Nephron progenitor cell (in vitro differentiated cells): ENCODE measurements at regions not wholly inside any gene's neighbourhood (a gene's known extent, or its start where the extent isn't known, plus 50 kb on each side); places are given as distances from the start of the nearest gene placed in this dataset.
"Not testable (repeated sequence)": the region's sequence is repeated elsewhere in the genome, so short reads cannot be mapped to it uniquely, and the experiment has no call there.

Experiments
- DNase-seq: peaks from one replicate; pipeline ENCODE4 v3.0.0; 2021
- H3K27ac Mint-ChIP-seq: 2 replicates; pipeline ENCODE4 v1.8.0; 2021; ENCODE audit warnings: mild to moderate bottlenecking, moderate library complexity, mixed read lengths
- H3K27me3 Mint-ChIP-seq: 2 replicates; pipeline ENCODE4 v1.8.0; 2021; ENCODE audit warnings: mild to moderate bottlenecking, low read depth, mixed read lengths; ENCODE audit not compliant: poor library complexity
- H3K36me3 Mint-ChIP-seq: 2 replicates; pipeline ENCODE4 v1.8.0; 2021; ENCODE audit warnings: low read depth, mixed read lengths
- H3K4me1 Mint-ChIP-seq: 2 replicates; pipeline ENCODE4 v1.8.0; 2021; ENCODE audit warnings: mixed read lengths
- H3K4me3 Mint-ChIP-seq: 2 replicates; pipeline ENCODE4 v1.8.0; 2021; ENCODE audit warnings: mild to moderate bottlenecking, moderate library complexity, mixed read lengths
- H3K9me3 Mint-ChIP-seq: 2 replicates; pipeline ENCODE4 v1.8.0; 2021; ENCODE audit warnings: mild to moderate bottlenecking, moderate library complexity, mixed read lengths
- TF ChIP-seq, protein P1 (sequence below): fragments of 200-600 bp; sonication (generic); IDR thresholded peaks from 2 replicates; pipeline ENCODE4 v1.5.0; 2021; ENCODE audit warnings: antibody characterized with exemption

DNA sequence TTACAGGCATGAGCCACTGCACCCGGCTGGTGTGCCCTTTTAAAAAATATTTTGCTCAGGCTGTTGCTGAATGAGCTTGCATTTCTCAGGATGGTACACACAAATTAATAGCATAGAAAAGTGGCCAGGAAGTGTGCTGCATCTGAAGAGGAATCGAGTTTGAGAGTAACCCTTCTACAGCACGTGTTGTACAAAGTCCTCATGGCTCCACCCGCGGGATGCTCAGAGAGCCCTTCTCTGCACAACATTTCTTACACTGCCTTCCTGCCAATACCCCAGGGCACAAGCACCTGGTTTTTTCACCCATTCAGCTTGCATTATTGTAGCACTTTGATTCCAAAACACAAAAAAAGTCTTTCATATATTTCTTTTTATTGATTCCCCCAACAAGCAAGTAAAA, 90.1 kb upstream of the NEDD4L start:
- no peak for DNase-seq
- Mint-ChIP-seq H3K36me3 (no peaks in the 10 kb centered on the region), H3K4me1 (no peaks in the 10 kb centered on the region), H3K9me3 (no peaks in the 10 kb centered on the region), H3K27ac (no peak overlapping the region), H3K27me3 (peaks cover 5% of the 10 kb centered on the region), H3K4me3 (no peak overlapping the region)
- TF ChIP-seq, protein P1, sequence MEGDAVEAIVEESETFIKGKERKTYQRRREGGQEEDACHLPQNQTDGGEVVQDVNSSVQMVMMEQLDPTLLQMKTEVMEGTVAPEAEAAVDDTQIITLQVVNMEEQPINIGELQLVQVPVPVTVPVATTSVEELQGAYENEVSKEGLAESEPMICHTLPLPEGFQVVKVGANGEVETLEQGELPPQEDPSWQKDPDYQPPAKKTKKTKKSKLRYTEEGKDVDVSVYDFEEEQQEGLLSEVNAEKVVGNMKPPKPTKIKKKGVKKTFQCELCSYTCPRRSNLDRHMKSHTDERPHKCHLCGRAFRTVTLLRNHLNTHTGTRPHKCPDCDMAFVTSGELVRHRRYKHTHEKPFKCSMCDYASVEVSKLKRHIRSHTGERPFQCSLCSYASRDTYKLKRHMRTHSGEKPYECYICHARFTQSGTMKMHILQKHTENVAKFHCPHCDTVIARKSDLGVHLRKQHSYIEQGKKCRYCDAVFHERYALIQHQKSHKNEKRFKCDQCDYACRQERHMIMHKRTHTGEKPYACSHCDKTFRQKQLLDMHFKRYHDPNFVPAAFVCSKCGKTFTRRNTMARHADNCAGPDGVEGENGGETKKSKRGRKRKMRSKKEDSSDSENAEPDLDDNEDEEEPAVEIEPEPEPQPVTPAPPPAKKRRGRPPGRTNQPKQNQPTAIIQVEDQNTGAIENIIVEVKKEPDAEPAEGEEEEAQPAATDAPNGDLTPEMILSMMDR, result no peak

DNA sequence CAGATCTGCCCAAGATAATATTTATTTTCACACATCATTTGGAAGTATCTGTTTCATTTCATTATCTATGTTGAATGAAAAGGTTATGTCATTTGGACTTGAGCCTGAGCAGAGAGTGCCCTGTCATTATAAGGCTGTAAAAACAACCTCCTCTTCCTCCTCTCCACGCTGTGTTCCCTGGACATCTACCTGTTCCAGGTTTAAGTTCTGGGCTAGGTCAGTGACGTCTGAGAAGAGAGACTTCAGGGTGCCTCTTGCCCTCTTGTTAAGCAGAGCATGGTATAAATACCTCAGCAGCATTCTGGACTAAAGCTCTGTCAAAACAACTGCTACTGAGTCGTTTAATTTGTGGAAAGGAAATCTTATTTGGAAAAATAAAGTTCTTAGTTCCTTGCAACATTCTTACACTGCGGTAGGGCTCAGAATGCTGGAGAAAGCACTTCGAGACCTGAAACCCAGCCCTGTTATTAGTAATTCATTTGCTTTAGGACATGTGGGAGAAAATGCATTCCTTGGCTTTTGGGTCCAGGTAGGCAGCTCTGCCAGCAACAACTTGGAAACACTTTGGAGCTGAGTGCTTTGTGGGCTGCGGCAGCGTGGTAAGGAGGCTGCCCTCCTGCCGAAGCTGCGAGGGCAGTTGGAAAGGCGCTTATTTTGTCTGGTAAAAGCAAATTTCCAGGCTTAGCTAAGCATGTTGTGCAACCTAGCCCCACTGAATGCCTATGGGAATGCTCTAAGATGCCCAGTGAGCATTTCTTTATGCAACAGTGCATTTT, 91.8 kb upstream of the NEDD4L start:
- Mint-ChIP-seq H3K27me3 (peaks cover 7% of the 10 kb centered on the region), H3K4me3 (no peak overlapping the region), H3K27ac (no peak overlapping the region), H3K9me3 (no peaks in the 10 kb centered on the region), H3K4me1 (no peaks in the 10 kb centered on the region), H3K36me3 (no peaks in the 10 kb centered on the region)
- TF ChIP-seq, protein P1, result no peak
- DNase-seq, result no peak

DNA sequence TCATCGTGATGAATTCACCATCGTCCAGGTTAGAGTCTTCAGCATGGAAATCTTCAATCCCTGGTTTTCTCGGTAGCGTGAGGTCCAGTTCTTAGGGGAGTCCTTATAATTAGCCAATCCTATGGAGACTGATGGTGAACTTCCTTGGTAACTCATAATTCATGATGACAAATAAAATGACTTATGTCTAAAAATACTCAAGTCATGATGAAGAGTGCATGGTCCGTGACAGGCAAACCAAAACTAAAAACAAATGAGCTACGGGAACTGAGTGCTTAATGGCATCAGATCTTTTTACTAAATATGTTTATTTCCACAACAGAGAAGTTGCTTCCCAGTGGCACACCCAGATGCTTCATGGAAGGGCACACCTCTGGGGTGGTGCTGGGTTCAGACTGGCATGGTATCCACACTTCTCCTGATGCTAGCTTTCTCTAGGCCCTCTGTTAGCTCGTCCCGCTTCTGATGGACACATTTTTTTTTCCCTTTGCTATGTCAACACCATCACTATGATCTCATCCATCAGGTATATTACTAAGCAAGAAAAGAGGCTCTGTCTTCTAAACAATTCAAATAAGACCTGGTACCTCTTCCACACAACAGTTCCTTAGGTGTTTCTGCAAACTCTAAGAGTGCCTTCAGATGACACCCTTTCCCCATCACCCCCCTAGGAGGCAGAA, 92.8 kb upstream of the NEDD4L start:
- no peaks in the 10 kb centered on the region for H3K9me3 Mint-ChIP-seq
- TF ChIP-seq, protein P1, result no peak
- no peak for DNase-seq
- H3K4me3 Mint-ChIP-seq, result no peak overlapping the region
- H3K27me3 Mint-ChIP-seq, result peaks cover 7% of the 10 kb centered on the region
- H3K4me1 Mint-ChIP-seq, result no peaks in the 10 kb centered on the region
- no peak overlapping the region for H3K27ac Mint-ChIP-seq
- H3K36me3 Mint-ChIP-seq, result no peaks in the 10 kb centered on the region

DNA sequence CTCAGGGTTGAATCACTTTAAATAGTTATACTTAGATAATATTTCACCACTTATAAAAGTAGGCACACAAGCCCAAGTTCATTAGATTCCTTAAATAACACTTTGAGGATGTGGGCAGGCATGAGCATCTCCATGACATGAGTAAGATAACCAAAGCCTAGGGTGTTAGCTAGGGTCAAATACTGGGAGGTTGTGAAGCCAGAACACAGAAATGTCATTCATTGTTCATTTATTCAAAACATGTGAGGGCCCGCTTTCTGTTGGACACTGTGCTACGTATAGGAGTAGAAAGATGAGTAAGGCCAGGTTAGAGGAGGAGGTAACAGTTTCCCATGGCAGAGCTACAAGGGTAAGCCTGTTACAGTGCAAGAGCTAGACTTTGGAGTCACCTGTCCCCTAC, 93.5 kb upstream of the NEDD4L start:
- Mint-ChIP-seq H3K4me1 (no peaks in the 10 kb centered on the region), H3K27ac (no peak overlapping the region), H3K36me3 (no peaks in the 10 kb centered on the region), H3K4me3 (no peak overlapping the region), H3K9me3 (no peaks in the 10 kb centered on the region), H3K27me3 (peaks cover 9% of the 10 kb centered on the region)
- TF ChIP-seq, protein P1, result no peak
- no peak for DNase-seq

DNA sequence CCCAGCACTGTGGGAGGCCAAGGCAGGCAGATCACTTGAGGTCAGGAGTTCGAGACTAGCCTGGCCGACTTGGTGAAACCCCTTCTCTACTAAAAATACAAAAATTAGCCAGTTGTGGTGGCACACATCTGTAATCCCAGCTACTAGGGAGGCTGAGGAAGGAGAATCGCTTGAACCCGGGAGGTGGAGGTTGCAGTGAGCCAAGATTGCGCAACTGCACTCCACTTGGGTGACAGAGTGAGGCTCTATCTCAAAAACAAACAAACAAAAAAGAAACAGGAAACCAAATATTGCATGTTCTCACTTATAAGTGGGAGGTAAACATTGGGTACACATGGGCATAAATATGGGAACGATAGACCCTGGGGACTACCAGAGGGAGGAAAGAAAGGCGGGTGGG, 94.7 kb upstream of the NEDD4L start:
- H3K36me3 Mint-ChIP-seq, H3K4me1 Mint-ChIP-seq, H3K4me3 Mint-ChIP-seq, H3K27ac Mint-ChIP-seq, H3K9me3 Mint-ChIP-seq, DNase-seq: not testable (repeated sequence)
- H3K27me3 Mint-ChIP-seq, result peaks cover 13% of the 10 kb centered on the region

DNA sequence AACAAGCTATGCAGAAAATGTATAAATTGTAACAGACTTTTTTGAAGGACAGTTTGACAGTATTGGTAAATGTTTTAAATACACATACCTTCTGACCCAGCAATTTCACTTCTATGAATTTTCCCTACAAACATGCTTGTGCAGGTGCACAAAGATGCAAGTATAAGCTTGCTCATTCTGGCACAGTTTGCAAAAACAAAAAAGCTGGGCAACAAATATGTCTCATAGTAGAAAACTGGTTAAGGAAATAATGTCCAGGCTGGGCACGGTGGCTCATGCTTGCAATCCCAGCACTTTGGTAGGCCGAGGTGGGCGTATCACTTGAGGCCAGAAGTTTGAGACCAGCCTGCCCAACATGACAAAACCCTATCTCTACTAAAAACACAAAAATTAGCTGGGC, 96.9 kb upstream of the NEDD4L start:
- Mint-ChIP-seq H3K4me3 (no peak overlapping the region), H3K27ac (no peak overlapping the region), H3K4me1 (peaks cover 8% of the 10 kb centered on the region), H3K36me3 (no peaks in the 10 kb centered on the region), H3K27me3 (peaks cover 9% of the 10 kb centered on the region), H3K9me3 (no peaks in the 10 kb centered on the region)
- DNase-seq, result no peak
- TF ChIP-seq, protein P1, result no peak
